NCI-H2107 treated with DMSO at 0.1 percent for 48 hours (cell line): ENCODE measurements at regions not wholly inside any gene's neighbourhood (a gene's known extent, or its start where the extent isn't known, plus 50 kb on each side); places are given as distances from the start of the nearest gene placed in this dataset.
"Not testable (repeated sequence)": the region's sequence is repeated elsewhere in the genome, so short reads cannot be mapped to it uniquely, and the experiment has no call there.

Experiments
- DNase-seq: peaks from one replicate; lab custom pipeline; 2025; ENCODE audit not compliant: unreplicated experiment; lab: John Stamatoyannopoulos, UW

DNA sequence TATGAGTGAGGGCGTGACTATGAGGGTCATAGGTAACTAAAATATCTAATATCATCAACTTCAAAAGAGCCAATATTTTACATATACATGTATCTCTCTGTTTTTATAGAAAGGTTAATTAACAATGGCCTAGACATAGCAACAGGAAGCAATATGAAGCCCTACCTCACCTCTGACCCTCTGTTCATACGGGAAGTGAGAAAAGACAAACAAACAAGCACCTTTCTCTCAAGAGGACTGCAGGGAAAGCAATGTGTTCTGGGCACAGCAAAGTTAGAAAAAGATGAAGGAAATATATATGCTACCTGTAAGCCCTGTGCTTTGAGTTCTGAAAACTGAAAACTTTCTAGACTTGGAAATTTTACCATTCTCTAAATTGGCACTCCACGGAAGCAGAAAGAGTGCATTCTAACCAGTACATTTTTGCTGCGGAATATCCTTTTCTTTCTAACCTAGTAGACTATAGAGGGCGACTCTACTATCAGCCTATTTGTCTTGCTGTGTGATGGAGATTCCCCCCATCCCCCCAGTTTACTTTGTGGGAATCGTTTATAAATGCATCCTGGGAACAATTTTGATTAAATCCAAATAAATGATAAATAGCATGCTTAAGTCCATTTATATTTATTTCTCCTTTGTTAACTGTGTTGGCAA is 830.4 kb upstream of the FAT3 start:
- no peak for DNase-seq

DNA sequence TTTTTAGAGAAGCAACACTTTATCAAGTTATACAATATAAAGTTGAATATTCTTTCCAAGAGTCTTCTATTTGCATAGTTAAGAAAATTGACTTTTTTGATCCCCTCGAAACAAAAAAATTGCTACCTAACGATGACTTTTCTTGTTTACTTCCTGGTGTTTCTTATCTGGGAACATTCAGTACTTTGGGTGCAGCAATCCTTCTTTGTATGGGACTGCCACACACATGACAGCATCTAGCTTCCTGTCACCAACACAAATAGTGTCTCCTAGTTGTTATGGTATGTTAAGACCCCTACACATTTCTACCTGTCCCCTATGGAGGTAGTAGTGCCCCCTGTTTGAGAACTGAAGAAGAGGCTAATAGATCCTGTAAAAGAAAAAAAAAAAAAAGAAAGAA is 841.7 kb upstream of the FAT3 start:
- no peak for DNase-seq

DNA sequence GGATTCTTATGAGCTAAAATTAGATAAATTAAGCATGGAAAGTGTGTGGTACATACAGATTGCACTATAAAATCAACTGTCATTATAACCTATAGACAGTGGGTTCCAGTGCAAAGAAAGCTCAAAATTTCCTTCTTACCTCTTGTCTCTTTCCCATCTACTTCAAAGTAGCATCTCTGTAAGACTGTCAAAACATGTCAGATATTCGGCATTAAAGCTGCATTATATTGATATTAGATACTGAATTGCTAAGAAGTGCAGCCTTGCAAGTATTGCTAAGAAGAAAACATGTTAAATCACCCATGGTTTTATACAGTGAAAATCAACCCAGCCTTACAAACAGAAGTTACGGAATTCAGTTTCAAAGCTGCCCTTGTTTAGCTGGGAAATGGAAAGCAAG is 849.8 kb upstream of the FAT3 start:
- no peak for DNase-seq

GRCh38 chr11:91373497-91373896 is 851.1 kb upstream of the FAT3 start:
- no peak for DNase-seq

GRCh38 chr11:91366816-91367215 is 857.8 kb upstream of the FAT3 start:
- no peak for DNase-seq

- DNase-seq: no peak
These were observed 858.5 kb upstream of the FAT3 start for GRCh38 chr11:91365986-91366585.

DNA sequence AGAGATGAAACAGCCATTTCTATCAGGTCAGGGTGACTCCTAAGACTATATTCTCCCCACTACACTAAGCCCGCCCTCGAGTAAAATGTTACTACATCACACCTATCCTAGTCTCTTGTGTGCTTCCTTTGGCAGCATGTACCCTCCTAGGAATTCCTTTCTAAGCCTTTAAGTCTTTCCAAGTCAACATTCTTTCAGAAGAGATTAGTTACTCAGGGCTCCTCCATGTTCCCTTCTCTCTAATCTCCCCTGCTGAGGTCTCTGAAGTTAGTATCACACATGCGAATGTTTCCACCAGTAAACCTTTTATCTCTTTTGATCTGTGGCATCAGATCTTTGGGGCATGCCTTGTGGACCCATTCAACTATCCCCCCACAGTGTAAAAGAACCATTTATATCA is 873.7 kb upstream of the FAT3 start:
- no peak for DNase-seq

DNA sequence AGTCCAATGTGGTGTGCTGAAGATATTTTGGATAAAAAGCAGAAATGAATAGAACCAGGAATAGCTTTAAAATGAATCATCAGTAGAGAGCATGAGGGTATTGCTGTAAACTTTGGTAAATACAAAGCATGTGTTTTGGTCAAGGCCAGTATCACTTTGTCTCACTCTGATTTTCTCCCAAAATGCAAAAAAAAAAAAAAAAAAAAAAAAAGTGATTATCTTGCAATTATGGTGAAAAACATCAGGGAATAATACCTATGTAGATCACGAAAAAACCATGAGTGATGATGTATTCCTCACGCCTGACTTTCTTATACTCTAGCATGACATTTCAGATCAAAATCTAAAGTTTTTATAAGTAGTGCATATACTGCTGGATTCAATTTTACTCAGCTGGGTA is 897.9 kb upstream of the FAT3 start:
- DNase-seq: no peak

DNA sequence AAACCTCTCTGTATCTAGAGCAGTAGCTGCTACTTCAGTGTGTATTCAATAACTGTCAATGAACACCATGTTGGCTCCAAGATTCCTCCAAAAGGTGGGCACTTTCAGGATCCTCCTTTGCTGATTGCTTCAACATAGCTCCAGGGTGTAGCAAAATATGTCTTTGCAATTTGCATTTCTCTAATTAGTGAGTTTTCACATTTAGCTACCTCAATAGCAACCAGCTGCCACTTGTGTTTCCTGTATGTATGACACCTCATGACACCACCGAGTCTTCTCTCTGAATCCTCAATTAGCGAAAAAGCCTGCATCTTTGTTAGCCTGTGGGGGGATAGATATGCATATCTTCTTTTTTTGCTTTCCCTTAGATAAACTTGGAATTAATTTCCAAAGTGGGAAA is 898.3 kb upstream of the FAT3 start:
- no peak for DNase-seq

- DNase-seq: no peak
These were observed 910.1 kb upstream of the FAT3 start for GRCh38 chr11:91314521-91314920.

DNA sequence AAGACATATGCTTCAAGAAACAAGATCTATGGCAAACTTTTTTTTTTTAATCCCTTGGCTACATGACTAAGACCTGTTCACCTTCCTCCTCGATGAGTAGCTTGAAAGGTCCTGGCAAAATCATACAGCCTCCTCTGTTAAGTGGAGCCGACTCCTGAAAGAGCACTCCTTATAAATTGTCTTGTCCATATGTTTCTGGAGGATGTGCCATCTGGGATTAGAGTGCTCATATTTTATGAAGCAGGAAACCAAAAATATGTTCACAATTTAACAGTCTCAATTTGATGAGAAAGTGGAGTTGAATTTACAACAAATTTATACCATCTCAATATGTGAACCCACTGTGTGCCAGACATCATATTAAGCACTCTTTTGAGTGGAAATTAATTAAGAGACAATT is 912.1 kb upstream of the FAT3 start:
- no peak for DNase-seq

- DNase-seq: no peak
These were observed 914.5 kb upstream of the FAT3 start for GRCh38 chr11:91310085-91310484.

DNA sequence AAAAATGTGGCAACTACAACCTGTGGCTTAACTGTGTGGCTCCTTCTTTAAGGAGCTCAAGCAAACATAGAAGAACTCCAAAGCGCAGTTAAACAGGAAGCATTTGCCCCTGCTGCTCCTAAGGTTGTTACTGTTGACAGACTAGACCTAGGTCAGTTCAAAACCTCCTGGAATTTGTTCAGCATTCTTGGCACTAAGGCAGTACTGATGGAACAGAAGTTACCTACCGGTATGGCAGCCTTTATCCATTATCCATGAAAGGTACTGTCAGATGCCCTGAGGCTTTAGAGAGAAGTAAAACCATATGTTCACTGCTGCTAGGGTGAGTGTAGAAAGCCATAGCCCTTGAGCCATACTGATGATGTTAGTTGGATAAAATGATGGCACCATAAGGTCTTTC is 916.5 kb upstream of the FAT3 start:
- no peak for DNase-seq

DNA sequence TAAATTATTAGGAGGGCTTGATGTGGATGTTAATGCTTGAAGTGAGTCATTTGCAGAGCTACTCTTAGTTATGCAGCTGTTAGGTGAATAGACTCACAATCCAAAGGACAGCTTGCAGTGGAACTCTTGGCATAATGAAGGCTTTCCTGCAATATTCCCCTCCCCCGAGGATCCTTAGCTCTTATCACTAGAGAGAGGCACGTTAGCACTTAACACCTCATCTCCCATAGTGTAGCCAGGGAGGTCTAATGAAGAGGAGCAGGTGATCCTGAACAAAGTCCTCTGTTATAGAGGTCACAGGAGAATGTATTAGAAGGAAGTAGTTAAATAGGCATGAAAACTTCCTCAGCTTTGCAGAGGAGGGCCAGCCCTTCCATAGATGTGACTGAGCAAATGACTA is 919.2 kb upstream of the FAT3 start:
- DNase-seq: no peak

DNA sequence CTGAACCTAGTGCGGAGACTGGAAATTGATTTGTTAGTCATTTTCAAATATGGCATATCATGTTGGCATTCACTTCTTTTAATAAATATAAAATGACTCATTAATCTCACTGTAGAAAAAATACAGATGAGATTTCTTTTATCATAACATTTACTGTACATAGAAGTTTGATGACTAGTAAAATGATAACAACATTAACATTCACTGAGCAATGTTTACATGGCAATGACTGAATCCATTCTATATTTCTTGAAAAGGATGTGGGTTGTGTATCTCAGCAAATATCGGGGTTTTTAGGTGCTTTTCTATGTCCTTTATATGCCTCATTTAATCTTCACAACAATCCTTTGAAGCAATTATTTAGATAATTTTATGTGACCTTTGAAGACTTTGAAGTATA is 920.9 kb upstream of the FAT3 start:
- DNase-seq: no peak

GRCh38 chr11:91299980-91300379 is 924.6 kb upstream of the FAT3 start:
- DNase-seq: no peak

DNA sequence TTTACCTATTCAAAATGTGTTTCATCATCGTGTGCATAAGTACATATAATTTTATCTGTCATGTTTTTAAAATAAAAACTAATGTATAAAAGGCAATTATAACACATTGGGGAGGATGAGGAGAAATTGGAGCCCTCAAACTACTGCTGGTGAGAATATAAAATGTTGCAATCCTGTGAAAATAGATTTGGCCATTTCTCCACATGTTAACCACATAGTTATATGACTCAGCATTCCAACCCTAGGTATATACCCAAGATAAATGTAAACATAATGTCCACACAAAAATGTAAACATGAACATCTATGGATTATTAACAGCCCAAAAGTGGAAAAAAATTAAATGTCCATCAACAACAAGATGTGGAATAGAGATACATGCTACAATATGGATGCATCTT is 928.0 kb upstream of the FAT3 start:
- no peak for DNase-seq

- no peak for DNase-seq
These were observed 929.0 kb upstream of the FAT3 start for GRCh38 chr11:91295591-91295990.

DNA sequence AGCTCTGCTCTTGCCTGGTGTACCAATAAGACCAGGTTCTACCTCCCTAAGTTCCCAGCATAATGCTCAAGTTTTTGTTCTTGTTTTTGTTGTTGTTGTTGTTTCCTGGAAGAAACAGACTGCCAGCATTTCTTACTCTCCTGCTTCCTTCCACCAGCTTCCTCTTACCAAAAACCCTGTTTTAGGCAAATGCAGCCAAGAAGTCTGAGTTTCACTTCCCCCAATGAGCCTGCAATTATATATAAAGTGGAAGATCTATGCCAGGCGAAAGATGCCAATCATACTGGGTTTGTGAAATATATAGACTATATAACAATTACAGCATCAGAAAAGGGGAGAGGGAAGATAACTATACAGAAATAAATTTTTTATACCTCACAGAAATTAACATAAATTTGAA is 931.5 kb upstream of the FAT3 start:
- no peak for DNase-seq

DNA sequence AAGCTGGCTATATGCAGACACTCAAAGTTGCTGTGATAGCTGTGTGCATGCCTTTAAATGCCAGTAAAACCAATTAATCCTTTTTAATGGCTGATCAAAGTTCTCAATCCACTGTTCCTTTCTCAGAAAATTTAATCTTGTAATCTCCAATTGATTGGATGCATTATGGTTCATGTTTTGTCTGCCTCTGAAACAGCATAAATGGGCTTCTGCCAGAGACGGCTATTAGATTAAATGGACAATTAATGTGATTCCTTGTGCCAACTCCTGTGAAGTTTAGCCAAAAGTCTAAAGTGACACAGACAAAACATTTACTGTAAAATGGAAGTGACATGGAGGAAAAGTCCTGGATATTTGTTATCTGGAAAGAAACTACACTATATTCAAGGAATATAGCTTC is 952.5 kb upstream of the FAT3 start:
- no peak for DNase-seq

DNA sequence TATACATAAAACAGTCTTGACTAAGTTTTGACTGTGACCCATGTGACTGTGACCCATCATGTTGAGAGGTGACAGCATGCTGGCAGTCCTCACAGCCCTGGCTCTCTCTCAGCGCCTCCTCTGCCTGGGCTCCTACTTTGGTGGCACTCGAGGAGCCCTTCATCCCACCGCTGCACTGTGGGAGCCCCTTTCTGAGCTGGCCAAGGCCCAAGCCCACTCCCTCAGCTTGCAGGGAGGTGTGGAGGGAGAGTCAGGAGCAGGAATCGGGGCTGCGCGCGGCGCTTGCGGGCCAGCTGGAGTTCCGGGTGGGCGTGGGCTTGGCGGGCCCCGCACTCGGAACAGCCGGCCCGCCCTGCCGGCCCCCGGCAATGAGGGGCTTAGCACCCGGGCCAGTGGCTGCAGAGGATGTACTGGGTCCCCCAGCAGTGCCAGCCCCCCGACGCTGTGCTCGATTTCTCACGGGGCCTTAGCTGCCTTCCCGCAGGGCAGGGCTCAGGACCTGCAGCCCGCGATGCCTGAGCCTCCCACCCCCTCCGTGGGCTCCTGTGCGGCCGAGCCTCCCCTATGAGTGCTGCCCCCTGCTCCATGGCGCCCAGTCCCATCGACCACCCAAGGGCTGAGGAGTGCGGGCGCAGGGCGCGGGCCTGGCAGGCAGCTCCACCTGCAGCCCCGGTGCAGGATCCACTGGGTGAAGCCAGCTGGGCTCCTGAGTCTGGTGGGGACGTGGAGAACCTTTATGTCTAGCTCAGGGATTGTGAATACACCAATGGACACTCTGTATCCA is 955.9 kb upstream of the FAT3 start:
- DNase-seq: not testable (repeated sequence)

DNA sequence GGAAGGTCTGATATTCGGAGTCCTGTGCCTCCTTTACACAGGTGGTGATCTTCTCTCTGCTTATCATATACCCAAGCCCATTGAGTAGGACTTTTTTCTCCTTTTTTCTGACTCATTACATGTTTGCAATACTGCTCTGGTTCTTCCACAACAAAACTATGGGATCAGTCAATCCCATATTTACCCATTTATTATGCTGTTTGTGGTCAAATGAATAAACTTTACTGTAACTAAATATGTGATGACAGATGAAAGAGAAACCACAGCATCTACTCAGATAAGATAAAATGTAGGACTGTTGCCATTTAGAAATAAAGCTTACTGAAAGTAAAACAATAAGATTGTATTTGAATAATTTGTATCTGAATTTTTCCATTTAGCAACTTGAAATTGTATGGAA is 958.7 kb upstream of the FAT3 start:
- no peak for DNase-seq

DNA sequence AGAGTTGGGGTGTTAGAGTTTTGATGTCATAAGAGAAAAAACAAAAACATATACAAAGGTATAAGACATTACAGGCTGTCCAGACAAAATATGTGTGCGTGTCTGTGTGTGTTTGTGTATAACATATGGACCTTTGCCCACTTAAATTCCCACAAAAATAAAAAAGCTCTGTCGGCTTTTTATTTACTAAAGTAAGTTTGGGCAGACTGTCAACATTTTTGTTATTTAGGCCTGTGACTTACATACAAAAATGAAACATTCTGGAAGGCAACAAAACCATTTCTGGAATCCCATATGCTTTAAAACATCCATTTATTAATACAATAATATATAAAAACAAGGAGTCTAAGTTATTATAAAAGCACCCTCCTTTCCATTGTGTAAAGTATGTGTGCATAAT is 960.1 kb upstream of the FAT3 start:
- no peak for DNase-seq
